Activated CD8-positive, alpha-beta memory T cell treated with anti-CD3 and anti-CD28 coated beads, Interleukin-2, amount 50 U/mL, for 48 hours (primary cell): ENCODE measurements at regions not wholly inside any gene's neighbourhood (a gene's known extent, or its start where the extent isn't known, plus 50 kb on each side); places are given as distances from the start of the nearest gene placed in this dataset.
"Not testable (repeated sequence)": the region's sequence is repeated elsewhere in the genome, so short reads cannot be mapped to it uniquely, and the experiment has no call there.

Source experiments
- DNase-seq: peaks from one replicate; pipeline ENCODE4 v3.0.0-alpha.2; 2020

DNA sequence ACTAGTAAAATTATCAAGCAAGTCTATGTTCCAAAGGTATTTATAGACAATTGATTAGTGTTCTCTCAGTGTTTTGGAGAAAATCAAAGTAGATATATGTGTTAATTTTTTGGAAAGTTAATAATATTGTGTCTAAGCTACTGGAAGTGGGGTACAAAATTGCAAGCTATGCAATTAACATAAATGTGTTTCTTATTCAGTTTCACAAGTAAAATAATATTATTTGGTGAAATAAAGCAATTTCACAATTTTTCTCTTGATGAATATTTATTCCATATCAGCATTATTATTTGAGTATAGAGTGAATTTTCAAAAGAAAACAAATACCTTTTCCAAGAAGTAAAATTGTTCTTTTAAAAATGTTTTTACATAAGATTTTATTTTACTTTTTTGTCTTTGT, 1047.7 kb downstream of the TBL1XR1 start:
- no peak for DNase-seq

DNA sequence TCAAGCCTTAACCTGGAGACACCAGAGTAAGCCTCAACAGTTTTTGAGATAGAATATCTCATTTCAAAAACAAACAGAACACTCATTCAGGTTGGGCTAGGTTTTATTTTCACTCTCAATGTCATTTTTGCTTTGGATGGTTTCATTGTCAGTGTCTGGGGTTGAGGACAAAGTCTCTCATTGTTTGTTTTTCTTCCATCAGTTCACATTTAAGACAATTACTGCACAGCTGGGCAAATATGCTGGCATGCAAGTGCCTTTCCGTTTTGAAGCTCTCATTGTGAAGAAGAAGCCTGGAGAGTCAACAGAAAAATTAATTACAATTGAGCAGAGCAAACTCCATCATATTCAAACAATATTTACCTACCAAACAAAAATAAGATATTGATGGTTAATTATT, 1050.0 kb downstream of the TBL1XR1 start:
- DNase-seq, result no peak

DNA sequence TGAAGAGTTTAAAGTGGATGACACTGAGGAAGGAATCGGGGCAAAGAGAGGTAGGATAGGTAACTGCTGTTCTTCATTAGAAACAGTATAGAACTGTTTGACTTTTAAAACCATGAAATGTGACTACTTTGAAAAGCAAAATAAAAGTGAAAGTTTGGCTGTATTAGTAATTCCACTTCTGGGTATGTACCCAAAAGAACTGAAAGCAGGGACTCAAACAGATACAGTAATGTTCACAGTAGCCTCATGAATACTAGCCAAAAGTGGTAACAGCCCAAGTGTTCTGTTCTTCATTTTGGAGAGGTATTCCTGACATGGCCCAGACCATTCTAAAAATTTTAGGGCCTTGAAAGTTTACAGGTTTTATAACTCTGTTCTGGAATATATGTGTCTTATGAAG, 1055.4 kb downstream of the TBL1XR1 start:
- no peak for DNase-seq

DNA sequence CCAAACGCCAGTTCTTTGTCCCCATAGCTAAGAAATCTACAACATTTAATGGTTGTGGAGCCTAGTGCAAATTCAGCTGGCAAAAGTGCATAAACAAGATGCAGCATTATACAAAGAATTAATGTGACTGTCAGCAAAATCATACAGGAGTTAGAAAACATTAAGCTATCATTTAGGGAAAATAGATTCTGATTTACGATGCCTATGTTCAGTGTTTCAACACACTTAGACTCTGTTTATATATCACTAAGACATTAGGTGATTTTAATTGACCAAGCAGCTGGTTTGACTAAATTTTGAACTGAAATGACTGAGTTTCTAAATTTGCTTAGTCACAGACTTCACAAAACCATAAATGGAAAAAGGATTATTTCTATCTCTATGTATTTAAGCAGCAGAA, 1076.8 kb downstream of the TBL1XR1 start:
- DNase-seq, result no peak

DNA sequence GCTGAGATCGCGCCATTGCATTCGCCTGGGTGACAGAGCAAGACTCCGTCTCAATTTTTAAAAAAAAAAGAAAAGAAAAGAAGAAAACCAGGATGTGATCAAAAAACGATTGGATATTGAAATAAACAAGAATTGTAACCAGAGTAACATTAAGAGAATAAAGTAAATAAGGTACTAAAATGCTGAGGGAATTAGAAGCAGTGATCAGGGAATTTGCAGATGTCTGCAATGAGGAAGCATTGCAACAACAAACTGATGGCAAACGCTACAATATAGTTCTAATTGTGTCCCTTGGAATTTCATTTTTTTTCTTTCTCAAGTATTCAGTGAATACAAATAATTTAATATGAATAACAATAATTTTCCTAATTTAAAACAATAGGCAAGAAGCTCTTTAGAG, 1077.5 kb downstream of the TBL1XR1 start:
- DNase-seq, result no peak

DNA sequence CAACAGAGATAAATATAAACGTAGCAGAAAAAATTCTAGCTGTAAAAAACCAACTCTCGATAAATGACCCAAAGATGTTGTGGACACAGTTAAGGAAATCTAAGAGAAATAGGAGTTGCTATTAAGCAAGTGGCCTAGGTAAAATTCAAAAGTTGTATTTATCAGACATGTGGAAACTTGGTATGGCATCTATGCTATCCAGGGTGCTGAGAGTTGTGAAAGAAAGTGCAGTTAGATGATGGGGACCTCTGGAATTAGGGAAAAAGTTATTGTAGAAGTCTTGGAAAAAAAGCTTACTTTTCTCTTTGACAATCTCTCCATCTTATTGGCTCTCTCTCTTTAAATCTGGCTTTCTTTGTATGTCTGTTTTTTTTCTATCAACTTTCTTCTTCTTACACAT, 1090.9 kb downstream of the TBL1XR1 start:
- no peak for DNase-seq

DNA sequence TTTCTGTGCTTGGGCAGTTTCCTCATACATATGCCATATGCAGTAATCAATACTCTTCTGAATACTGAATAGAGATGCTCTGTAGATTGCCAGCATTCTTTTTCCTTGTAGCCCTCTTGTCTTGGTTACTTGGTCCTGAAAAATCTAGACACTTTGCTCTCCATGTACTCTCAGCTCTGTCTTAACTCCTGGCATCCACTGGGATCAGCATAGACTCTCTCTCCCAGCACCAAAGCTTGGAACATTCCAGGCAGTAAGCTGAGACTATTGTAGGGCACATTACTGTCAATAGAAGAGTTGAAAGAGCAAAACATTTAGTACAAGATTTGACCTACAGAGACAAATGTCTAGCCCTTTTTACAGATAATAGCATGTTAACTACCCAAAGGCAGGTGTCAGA, 1100.3 kb downstream of the TBL1XR1 start:
- DNase-seq, result no peak

DNA sequence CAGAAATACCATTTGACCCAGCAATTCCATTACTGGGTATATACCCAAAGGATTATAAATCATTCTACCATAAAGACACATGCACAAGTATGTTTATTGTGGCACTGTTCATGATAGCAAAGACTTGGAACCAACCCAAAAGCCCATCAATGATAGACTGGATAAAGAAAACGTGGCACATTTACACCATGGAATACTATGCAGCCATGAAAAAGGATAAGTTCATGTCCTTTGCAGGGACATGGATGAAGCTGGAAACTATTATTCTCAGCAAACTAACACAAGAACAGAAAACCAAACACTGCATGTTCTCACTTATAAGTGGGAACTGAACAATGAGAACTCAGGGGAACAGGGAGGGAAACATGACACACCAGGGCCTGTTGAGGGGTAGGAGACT, 1103.4 kb downstream of the TBL1XR1 start:
- DNase-seq, result not testable (repeated sequence)

DNA sequence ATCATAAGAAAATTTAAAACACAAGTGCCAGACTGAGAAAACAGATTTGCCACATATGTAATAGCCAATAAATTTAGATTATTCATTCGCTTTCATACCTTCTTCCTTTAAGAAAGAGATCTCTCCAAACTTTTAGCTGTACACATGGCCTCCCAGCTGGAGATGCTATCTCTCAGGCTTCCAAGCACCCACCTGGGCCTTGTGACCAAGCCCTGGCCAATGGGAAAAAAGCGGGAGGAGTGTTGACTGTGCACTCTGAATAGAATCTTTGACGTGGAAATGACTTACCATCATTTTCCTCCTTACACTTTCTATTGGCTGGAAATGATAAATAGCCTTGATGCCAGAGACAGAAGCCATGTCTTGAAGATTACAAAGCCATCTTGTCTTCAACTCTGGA, 1106.6 kb downstream of the TBL1XR1 start:
- no peak for DNase-seq

DNA sequence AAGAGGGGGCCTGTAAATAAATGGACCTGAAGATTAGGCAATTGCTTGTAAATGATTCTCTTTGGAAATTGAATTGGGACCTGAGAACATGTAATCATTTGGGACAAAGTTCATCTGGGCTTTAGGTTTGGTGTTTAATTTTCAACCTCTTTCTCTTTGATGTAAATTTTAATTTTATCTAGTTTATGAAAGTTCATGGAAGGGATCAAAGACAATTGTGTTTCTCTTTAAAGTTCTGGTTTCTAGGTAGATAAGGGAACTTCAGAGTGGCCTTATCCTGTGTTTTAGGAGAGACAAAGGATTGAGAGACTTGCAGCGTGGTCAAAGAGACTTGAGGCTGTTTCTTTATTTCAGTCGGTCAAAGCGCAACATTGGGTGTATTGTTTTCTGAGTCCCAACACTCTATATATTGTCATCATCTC, 1108.3 kb downstream of the TBL1XR1 start:
- no peak for DNase-seq

DNA sequence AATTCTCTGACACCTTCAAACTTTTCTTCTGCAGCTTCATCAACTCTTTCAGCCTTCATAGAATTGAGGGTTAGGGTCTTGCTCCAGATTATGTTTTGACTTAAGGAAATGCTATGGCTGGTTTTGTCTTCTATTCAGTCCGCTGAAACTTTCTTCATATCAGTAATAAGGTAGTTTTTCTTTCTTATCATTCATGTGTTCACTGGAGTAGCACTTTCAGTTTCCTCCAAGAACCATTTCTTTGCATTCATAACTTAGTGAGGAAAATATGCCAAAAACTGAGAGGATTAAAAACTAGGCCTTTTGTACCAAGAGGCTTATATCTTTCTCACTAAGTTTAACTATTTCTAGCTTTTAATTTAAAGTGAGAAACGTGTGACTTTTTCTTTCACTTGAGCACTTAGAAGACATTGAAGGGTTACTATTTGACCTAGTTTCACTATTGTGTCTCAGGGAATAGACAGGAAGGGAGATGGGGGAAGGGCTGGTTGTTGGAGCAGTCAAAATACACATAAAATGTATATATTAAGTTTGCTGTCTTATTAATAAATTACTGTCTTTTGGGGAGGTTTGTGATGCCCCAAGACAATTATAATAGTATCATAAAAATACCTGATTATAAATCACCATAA, 1110.1 kb downstream of the TBL1XR1 start:
- DNase-seq, result no peak

DNA sequence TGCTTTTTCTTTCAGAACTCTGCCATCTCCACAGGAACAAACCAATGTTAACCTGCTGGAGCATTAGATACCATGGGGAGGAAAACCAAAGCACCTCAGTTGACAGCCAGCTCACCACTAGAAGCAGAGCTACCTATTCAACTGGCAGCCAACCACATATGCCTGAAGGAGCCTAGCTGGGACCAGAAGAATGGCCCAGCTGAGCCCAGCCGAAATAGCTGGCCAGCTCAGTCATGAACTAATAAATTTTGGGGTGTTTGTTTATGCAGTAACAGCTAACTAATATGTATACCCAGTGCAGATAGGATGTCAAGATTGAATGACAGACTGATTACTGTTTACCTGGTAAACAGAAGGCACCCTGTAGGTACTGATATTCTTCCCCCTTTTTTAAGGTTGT, 1117.5 kb downstream of the TBL1XR1 start:
- no peak for DNase-seq

DNA sequence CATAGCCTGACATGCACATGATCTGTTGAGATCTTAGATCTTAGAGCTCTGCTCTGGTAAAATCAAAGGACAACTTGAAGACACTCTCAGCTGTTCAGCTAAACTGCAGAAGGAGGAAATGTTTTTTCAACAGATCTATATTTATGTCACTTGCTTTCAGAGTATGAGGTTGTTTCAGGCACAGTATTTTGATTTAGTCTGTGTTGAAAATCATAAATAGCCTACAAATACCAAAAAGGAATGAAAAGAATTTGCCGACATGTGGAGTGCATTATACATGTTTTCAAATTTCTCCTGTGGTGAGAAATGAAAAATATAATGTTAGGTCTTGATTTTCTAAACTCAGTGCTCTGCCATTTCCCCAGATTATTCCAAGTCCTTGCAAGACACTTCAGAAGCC, 1118.4 kb downstream of the TBL1XR1 start:
- DNase-seq, result no peak

DNA sequence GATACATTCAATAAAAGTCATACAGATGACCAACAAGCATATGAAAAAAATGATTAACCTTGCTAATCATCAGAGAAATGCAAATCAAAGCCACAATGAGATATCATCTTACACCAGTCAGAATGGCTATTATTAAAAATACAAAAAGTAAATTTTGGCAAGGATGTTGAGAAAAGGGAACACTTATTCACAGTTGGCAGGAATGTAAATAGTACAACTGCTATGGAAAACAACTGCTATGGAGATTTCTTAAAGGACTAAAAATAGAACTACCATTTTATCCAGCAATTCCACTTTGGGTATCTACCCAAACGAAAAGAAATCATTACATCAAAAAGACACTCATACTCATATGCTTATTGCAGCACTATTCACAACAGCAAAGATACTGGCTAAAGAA, 1121.8 kb downstream of the TBL1XR1 start:
- no peak for DNase-seq

DNA sequence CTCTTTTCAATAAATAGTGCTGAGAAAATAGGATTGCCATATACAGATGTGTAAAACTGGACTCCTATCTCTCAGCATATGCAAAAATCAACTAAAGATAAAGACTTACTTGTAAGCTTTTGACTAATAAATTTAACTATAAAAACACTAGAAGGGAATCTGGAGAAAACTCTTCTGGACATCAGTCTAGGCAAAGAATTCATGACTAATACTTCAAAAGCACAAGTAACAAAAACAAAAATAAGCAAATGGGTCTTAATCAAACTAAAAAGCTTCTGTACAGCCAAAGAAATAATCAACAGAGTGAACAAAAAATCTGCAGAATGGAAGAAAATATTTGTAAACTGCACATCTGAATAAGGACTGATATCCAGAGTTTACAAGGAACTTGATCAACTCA, 1122.2 kb downstream of the TBL1XR1 start:
- DNase-seq, result no peak

DNA sequence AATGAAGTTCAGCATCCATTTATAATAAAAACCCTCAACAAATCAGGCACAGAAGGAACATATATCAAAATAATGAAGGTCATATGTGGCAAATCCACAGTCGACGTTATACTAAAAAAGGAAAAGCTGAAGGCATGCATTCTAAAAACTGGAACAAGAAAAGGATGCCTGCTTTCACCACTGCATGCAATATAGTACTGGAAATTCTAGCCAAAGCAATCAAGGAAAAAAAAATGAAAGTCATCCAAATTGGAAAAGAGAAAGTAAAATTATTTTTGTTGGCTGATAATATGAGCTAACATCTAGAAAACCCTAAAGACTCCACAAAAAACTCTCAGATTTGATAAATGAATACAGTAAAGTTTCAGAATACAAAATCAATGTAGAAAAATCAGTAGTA, 1123.2 kb downstream of the TBL1XR1 start:
- no peak for DNase-seq

DNA sequence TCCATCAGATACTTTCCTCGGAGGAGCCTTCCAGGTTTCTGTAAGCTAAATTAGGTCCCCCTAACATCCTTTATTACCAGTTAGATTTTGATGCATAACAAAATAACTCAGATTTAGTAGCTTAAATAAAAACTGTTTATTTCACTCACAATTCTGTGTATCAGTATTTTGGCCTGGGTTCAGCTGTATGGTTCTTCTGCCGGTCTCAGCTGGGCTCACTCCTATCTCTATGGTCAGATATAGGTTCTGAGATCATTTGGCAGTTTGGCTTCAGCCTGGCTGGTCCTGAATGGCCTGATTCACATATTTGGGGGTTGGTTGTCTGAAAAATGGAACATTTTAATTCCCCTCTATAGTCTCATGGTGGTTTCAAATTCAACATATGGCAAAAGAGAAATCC, 1125.3 kb downstream of the TBL1XR1 start:
- no peak for DNase-seq

DNA sequence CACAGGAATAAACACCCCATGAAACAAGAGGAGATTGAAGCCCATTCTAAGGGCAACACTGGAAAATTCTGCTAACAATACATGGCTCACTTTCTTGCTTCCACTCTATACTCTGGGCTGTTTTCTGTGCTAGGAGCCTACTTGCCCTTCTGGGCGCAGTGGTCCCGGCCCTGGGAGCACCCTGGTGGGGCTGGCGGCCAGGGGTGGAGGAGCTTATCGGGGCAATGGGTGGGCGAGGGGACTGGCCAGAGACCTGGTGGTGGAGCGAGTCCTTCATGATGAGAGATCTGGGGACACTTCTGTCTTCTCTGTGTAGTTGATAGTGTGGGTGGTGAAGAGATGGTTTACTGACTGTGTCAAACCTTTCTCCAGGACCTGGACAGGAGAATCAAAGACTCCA, 1128.5 kb downstream of the TBL1XR1 start:
- DNase-seq, result no peak

DNA sequence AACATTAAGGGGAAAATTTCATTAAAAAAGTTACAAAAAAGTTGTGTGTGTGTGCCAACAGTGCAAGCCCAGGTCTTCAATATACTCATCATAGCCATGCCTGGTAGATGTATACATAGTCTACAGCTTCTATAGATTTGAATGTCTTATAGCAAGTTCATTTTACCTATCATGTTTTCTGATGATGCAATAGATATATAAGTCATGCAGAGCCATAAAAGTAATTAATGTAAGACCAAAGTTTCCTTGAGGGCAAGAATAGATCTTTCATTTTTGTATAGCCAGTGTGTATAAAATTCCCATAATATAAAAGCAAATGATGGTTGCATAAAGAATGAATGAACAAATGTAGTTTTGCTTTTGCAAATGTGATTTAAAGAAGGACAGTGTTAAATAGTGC, 1138.4 kb downstream of the TBL1XR1 start:
- DNase-seq, result no peak

DNA sequence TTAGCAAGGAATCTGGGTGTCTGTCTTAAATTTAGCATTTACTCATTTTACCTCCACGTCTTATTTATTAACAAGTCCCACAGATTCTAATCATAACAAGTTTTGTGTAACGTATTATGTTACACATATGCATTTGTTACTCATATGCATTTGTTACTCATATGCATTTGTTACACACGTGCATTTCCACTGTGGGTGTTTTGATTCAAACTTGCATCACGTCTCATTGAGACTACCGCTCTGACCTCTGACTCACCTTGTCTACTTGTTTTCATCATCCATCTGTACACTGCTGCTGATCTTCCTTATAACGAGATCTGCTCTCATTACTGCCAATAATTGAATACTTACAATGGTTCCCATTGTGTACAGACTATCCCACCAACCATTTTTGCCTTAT, 1141.4 kb downstream of the TBL1XR1 start:
- no peak for DNase-seq

DNA sequence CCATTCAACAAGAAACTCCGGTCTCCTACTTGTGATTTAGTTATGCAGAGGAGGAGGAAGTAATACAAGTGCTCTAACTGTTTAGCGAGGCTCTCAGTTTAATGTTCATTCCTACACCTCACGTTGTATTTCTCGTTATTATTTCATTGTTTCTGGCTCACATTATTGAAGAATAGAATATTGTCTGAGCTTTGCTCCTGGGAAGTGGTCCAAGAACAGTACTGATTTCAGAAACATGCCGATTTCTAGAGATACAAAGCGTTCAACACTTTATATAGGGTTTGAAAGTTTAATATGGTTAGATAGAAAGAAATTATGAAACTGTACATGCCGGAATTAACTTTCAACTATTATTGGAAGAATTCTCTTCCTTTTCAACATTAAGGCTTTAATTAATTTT, 1145.5 kb downstream of the TBL1XR1 start:
- DNase-seq, result no peak

DNA sequence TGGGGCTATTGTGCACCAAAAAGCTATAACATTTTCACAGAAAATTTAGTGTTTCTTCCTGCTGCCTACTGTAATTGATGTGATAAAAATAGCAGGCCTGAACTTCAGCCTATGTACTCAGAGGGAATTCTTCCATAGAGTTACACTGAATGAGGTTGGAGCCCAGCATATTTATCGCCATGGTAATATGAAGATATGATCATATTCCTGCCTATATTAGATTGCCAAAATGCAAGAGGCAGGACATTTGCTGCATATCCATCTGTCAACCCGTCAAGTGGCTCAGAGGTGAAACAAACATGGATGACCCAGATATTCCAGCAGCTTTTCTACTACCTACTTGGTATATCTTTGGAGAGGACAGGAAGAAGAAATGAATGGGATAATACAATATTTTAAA, 1150.6 kb downstream of the TBL1XR1 start:
- no peak for DNase-seq

DNA sequence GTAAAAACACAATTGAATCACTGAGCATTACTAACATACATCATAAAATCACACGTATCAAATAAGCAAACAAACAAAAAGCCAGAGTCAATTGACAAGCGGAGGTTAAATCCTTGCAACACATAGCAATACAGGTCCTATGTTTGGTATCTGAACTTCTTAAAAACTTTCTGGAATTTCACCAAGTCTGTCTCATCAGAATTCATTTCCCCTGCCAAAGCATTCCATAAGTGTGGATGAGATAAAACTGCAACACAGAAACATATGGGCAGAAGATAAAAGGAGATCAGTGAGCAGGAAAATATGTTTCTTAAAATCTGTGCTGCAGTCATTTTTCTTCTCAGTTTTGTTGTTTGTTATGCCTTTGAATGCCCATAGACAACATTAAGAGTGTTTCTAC, 1155.5 kb downstream of the TBL1XR1 start:
- DNase-seq, result no peak

DNA sequence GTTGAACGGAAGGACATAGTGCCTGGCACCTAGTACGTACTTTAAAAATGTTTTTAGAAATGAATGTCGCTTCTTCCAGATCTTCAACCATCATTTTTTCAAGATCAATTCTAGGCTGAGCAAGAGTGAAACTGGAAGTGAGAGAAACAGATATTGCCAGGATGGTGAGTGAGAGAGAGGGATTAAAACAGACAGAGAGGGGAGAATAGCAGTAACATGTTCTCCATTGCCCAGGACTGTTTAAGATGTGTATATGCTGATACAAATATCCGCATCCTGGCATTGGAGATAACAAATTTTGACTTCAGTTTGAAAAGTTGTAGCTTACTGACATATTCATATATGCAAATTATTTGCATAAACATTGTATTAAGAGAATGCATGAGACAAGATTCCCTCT, 1156.1 kb downstream of the TBL1XR1 start:
- DNase-seq, result no peak

DNA sequence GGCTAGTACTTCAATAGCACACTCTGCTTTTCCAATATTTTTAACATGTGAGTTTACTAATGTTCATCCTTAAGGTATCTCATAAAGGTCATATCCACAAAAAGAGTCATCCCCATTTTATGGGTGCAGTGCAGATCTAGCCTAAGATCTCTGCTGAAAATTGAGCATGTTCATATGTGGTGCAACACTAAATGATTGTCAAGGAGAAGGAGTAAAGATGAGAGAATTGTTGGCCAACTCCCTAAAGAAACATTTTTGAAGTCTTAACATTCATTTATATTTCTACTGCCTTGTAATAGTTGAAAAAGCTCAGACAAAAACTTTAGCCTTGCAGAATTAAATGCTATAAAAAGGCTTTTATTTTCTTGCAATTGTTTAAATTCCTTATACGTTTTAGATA, 1159.6 kb downstream of the TBL1XR1 start:
- DNase-seq, result no peak

DNA sequence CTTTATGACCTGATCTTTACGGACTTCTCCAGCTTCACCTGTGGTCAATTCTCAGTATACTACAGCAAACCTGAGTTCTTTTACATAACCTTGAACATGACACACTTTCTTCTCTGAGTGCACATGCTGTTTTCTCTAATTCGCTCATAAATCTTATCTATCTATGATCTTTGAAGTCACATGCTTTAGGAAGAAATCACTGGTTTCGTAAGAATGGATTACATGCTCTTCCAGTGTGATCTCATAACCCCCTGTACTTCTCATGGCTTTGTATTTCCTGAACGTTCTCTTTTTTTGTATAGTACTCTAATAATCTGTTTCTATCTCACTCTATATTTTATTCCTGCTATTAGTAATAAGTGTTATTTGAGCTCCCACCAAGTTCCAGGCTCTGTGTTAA, 1165.2 kb downstream of the TBL1XR1 start:
- DNase-seq, result no peak
